SK-N-SH treated with all-trans-retinoic acid at 6 μM for 48 hours (cell line): ENCODE measurements at regions not wholly inside any gene's neighbourhood (a gene's known extent, or its start where the extent isn't known, plus 50 kb on each side); places are given as distances from the start of the nearest gene placed in this dataset.

Experiments used
- ISL1 ChIP-seq: fragments of 250-450 bp; sonication (Bioruptor Pico); IDR thresholded peaks from 2 replicates; pipeline ENCODE4 v2.1.2; 2022; ENCODE audit warnings: mild to moderate bottlenecking, moderate library complexity
- PATZ1 ChIP-seq: fragments of 250-450 bp; sonication (Bioruptor Pico); IDR thresholded peaks from 2 replicates; pipeline ENCODE4 v1.8.0; 2020; ENCODE audit warnings: mild to moderate bottlenecking, moderate library complexity, borderline replicate concordance
- RARB ChIP-seq: fragments of 250-450 bp; sonication (Bioruptor Pico); IDR thresholded peaks from 2 replicates; pipeline ENCODE4 v1.8.0; 2021; ENCODE audit warnings: mild to moderate bottlenecking, moderate library complexity
- ZC3H10 ChIP-seq: fragments of 250-450 bp; sonication (Bioruptor Pico); IDR thresholded peaks from 2 replicates; pipeline ENCODE4 v1.5.1; 2021; ENCODE audit warnings: mild to moderate bottlenecking, moderate library complexity

DNA sequence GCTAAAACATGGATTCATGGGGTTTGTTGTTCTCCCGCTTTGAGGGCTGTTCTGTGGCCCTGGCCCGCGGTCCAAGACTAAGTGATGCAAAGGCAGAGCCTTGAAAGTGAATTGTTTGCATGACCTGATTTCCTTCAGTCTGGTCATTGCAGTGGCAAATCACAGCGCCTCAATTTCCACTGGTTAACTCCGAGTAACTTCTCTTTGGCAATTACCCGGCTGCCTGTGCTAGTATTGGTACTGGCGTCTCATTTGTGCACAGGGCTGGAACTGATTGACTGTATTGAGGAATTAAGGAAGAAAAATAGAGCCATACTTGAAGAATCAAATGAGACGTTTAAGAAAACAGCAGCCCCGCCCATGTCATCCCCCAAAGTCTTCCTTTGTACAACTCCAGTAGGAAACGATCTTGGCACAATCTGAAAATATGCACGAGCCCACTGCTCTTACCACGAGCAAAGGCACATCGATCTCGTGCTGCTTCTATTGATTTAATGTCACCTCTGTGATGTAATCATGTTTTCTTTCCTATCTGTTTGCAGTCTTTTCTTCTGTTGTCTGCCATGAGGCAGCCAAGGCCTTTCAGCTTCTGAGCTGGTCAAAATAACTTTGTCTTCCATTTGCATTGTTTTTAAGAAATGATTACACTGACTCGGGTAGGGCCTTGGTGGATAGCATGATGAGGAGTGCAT lies 60.6 kb upstream of the SHH start:
- TF ChIP-seq PATZ1 (CRISPR knock-in tag) (no peak), RARB (CRISPR knock-in tag) (no peak), ISL1 (no peak), ZC3H10 (CRISPR knock-in tag) (no peak)
